ENCODE measurements at regions not wholly inside any gene's neighbourhood (a gene's known extent, or its start where the extent isn't known, plus 50 kb on each side); places are given as distances from the start of the nearest gene placed in this dataset.

DNA sequence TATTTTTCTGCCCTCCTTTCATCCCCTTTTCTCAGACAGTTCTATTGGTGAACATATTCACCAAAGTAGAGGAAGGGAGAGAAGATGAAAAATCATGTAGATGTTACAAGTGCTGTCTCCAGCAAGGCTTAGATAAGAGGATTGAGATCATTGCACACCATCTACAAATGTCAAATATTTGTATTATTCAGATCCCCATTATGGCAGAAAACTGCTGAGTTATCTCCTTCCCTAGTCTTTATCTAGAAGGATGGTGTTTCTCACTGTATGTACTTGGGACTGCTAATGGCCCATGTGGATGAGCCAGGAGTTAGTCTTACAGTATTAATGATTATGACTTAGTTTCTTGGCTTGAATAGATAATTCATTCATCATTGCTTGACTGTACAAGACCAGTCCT, 147.2 kb upstream of the EEPD1 start:
- TF ChIP-seq, protein P1, sequence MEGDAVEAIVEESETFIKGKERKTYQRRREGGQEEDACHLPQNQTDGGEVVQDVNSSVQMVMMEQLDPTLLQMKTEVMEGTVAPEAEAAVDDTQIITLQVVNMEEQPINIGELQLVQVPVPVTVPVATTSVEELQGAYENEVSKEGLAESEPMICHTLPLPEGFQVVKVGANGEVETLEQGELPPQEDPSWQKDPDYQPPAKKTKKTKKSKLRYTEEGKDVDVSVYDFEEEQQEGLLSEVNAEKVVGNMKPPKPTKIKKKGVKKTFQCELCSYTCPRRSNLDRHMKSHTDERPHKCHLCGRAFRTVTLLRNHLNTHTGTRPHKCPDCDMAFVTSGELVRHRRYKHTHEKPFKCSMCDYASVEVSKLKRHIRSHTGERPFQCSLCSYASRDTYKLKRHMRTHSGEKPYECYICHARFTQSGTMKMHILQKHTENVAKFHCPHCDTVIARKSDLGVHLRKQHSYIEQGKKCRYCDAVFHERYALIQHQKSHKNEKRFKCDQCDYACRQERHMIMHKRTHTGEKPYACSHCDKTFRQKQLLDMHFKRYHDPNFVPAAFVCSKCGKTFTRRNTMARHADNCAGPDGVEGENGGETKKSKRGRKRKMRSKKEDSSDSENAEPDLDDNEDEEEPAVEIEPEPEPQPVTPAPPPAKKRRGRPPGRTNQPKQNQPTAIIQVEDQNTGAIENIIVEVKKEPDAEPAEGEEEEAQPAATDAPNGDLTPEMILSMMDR (IDR thresholded peaks at IDR 0.05), result no peak
- TF ChIP-seq SIN3A (IDR thresholded peaks at IDR 0.05; ENCODE audit: borderline replicate concordance, insufficient read depth, low read depth, low read length), result no peak
- TF ChIP-seq, protein P2, sequence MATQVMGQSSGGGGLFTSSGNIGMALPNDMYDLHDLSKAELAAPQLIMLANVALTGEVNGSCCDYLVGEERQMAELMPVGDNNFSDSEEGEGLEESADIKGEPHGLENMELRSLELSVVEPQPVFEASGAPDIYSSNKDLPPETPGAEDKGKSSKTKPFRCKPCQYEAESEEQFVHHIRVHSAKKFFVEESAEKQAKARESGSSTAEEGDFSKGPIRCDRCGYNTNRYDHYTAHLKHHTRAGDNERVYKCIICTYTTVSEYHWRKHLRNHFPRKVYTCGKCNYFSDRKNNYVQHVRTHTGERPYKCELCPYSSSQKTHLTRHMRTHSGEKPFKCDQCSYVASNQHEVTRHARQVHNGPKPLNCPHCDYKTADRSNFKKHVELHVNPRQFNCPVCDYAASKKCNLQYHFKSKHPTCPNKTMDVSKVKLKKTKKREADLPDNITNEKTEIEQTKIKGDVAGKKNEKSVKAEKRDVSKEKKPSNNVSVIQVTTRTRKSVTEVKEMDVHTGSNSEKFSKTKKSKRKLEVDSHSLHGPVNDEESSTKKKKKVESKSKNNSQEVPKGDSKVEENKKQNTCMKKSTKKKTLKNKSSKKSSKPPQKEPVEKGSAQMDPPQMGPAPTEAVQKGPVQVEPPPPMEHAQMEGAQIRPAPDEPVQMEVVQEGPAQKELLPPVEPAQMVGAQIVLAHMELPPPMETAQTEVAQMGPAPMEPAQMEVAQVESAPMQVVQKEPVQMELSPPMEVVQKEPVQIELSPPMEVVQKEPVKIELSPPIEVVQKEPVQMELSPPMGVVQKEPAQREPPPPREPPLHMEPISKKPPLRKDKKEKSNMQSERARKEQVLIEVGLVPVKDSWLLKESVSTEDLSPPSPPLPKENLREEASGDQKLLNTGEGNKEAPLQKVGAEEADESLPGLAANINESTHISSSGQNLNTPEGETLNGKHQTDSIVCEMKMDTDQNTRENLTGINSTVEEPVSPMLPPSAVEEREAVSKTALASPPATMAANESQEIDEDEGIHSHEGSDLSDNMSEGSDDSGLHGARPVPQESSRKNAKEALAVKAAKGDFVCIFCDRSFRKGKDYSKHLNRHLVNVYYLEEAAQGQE (IDR thresholded peaks at IDR 0.05; ENCODE audit: insufficient read depth in 1 of 2, low read depth in 2 of 2, low read length in 1 of 2), result no peak
- TF ChIP-seq POLR2AphosphoS5 (IDR thresholded peaks at IDR 0.05; ENCODE audit: low read depth, low read length), result no peak
- no peak for TF ChIP-seq TCF7L2 (IDR thresholded peaks at IDR 0.05; ENCODE audit: low read depth, low read length)
